Caco-2 (cell line): ENCODE measurements at regions not wholly inside any gene's neighbourhood (a gene's known extent, or its start where the extent isn't known, plus 50 kb on each side); places are given as distances from the start of the nearest gene placed in this dataset.
A peak's percentile ranks its signal among the peaks of the same experiment; 100 is the strongest.

Experiments used
- BruUV-seq: library from RNA; stranded (reverse); fragments of 400-500 nt; replicated peaks from 2 replicates; lab custom pipeline; 2021; lab: Mats Ljungman, UMichigan
- CTCF ChIA-PET: fragments of 300-600 bp; sonication (Branson Sonifier 250); formaldehyde crosslinking; loops from one replicate; lab custom pipeline; 2022; ENCODE audit warnings: antibody characterized with exemption; lab: Charles Lee
- POLR2A ChIA-PET: fragments of 300-600 bp; sonication (Branson Sonifier 250); formaldehyde crosslinking; loops from one replicate; lab custom pipeline; 2022; ENCODE audit warnings: antibody characterized with exemption; lab: Charles Lee
- DNase-seq, 2 experiments: peaks; one replicate each; pipeline versions ENCODE4 v3.0.0 to v3.0.0-alpha.2; 2020 to 2022
- H3K27me3 ChIP-seq: replicated peaks from 2 replicates; pipeline ENCODE4 v1.6.0; 2011; ENCODE audit warnings: low read length; ENCODE audit not compliant: control insufficient read depth, insufficient read depth
- H3K36me3 ChIP-seq: 2 replicates; pipeline ENCODE4 v1.5.1; 2011; ENCODE audit warnings: low read length; ENCODE audit not compliant: control insufficient read depth, insufficient read depth
- H3K4me1 ChIP-seq: fragments of 250-450 bp; sonication (Bioruptor Pico); 2 replicates; pipeline ENCODE4 v1.5.1; 2020; ENCODE audit warnings: mild to moderate bottlenecking
- H3K4me3 ChIP-seq: 2 replicates; pipeline ENCODE4 v1.5.1; 2011; ENCODE audit warnings: low read depth, mild to moderate bottlenecking, control low read depth, low read length
- H3K9me3 ChIP-seq: fragments of 250-450 bp; sonication (Bioruptor Pico); 2 replicates; pipeline ENCODE4 v1.5.1; 2020; ENCODE audit warnings: mild to moderate bottlenecking, moderate library complexity
- H3K27ac Mint-ChIP-seq: one replicate; pipeline ENCODE4 v1.8.0; 2022; ENCODE audit warnings: mixed read lengths; ENCODE audit not compliant: unreplicated experiment
- H3K27me3 Mint-ChIP-seq: one replicate; pipeline ENCODE4 v1.8.0; 2022; ENCODE audit warnings: mixed read lengths; ENCODE audit not compliant: insufficient read depth, unreplicated experiment
- H3K36me3 Mint-ChIP-seq: one replicate; pipeline ENCODE4 v1.8.0; 2022; ENCODE audit warnings: mild to moderate bottlenecking, mixed read lengths; ENCODE audit not compliant: insufficient read depth, unreplicated experiment
- H3K4me1 Mint-ChIP-seq: one replicate; pipeline ENCODE4 v1.8.0; 2022; ENCODE audit warnings: low read depth, mixed read lengths; ENCODE audit not compliant: unreplicated experiment
- H3K4me3 Mint-ChIP-seq: one replicate; pipeline ENCODE4 v1.8.0; 2022; ENCODE audit warnings: mild to moderate bottlenecking, moderate library complexity, mixed read lengths; ENCODE audit not compliant: unreplicated experiment
- H3K9me3 Mint-ChIP-seq: one replicate; pipeline ENCODE4 v1.8.0; 2022; ENCODE audit warnings: mixed read lengths; ENCODE audit not compliant: unreplicated experiment
- intact Hi-C: fragments of 100-400 bp; cut with micrococcal nuclease; formaldehyde crosslinking; loops from one replicate; pipeline ENCODE4 v1.10.0; 2022; ENCODE audit not compliant: unreplicated experiment
- TF ChIP-seq, protein P1 (sequence below), 2 experiments: fragments of 200-600 bp in 1 of 2; IDR thresholded peaks; 1 replicate in 1 of 2; 2 replicates in 1 of 2; pipeline versions ENCODE4 v1.5.1 to v1.8.0; 2011 to 2022; ENCODE audit warnings: antibody characterized with exemption in 1 of 2, control low read depth in 1 of 2, inconsistent platforms in 1 of 2, low read depth in 1 of 2, low read length in 1 of 2, mild to moderate bottlenecking in 1 of 2, moderate library complexity in 1 of 2; ENCODE audit not compliant: insufficient read depth in 1 of 2, severe bottlenecking in 1 of 2, unreplicated experiment in 1 of 2

DNA sequence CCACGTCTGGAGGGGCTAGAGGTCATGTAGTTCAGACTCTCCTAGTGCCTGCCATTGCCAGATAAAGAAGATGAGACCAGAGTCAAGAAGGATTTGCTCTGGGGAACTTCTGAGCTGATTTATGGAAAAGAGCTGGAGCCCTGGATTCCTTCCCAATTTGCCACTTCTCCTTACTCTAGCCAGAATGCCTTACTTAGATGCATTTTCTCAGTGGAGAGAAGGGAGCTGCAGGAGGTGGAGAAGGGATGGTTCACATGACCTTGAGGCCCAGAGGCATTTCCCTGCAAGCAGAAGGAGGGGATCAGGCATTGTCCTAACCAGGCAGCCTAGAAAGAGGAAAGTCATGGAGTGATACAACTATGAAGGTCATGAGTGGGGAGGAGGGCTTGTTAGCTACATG is 122.2 kb downstream of the UNC5CL start:
- peaks cover 8% of the 10 kb centered on the region for H3K4me1 Mint-ChIP-seq
- POLR2A ChIA-PET, result no interaction called here
- no peaks in the 10 kb centered on the region for H3K36me3 ChIP-seq
- no peaks in the 10 kb centered on the region for H3K9me3 Mint-ChIP-seq
- CTCF ChIA-PET, result interaction anchor here (1.0 kb wide), 1 partner anchor 594 kb away, joined by 6 read pairs; no protein-coding TSS in a partner anchor
- no peak overlapping the region for H3K27ac Mint-ChIP-seq
- no peak for DNase-seq
- H3K4me3 ChIP-seq, result no peak overlapping the region
- H3K36me3 Mint-ChIP-seq, result no peaks in the 10 kb centered on the region
- no peaks in the 10 kb centered on the region for H3K27me3 ChIP-seq
- no peaks in the 10 kb centered on the region for H3K9me3 ChIP-seq
- H3K4me3 Mint-ChIP-seq, result no peak overlapping the region
- intact Hi-C loops, result no loop called here
- TF ChIP-seq, protein P1, sequence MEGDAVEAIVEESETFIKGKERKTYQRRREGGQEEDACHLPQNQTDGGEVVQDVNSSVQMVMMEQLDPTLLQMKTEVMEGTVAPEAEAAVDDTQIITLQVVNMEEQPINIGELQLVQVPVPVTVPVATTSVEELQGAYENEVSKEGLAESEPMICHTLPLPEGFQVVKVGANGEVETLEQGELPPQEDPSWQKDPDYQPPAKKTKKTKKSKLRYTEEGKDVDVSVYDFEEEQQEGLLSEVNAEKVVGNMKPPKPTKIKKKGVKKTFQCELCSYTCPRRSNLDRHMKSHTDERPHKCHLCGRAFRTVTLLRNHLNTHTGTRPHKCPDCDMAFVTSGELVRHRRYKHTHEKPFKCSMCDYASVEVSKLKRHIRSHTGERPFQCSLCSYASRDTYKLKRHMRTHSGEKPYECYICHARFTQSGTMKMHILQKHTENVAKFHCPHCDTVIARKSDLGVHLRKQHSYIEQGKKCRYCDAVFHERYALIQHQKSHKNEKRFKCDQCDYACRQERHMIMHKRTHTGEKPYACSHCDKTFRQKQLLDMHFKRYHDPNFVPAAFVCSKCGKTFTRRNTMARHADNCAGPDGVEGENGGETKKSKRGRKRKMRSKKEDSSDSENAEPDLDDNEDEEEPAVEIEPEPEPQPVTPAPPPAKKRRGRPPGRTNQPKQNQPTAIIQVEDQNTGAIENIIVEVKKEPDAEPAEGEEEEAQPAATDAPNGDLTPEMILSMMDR (IDR thresholded peaks at IDR 0.05; ENCODE audit: insufficient read depth in 1 of 2, low read depth in 1 of 2, low read length in 1 of 2, severe bottlenecking in 1 of 2, unreplicated experiment in 1 of 2), result no peak
- no peaks in the 10 kb centered on the region for H3K27me3 Mint-ChIP-seq
- no TSS peak for BruUV-seq
- H3K4me1 ChIP-seq, result peaks cover 10% of the 10 kb centered on the region

DNA sequence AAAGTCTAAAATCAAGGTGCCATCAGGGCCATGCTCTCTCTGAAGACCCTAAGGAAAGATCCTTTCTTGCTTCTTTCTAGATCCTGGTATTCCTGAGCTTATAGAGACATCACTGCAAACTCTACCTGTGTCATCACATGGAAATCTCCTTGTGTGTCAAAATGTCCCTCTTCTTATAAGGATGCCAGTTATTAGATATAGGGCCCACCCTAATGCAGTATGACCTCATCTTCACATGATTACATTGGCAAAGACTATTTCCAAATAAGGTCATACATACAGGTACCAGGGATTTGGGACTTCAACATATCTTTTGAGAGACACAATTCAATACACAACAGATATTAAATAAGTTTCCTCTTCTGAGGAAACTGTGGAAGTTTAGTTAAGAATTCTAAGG is 123.9 kb downstream of the UNC5CL start:
- BruUV-seq, result no TSS peak
- no peaks in the 10 kb centered on the region for H3K4me1 Mint-ChIP-seq

DNA sequence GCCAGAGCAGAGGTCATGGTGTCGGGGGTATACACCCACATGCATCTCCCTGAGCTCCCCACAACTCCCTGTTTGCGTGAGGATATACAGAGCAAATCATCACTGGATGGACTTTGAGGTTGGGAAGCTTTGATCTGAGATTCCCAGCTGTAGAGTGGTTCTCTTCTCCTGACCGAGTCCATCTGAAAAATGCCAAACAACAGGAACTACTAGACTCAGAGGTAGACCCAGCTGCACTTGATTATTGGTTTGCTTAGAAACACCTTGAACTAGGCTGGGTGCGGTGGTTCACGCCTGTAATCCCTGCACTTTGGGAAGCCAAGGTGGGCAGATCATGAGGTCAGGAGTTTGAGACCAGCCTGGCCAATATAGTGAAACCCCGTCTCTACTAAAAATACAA is 125.0 kb downstream of the UNC5CL start:
- no peaks in the 10 kb centered on the region for H3K27me3 ChIP-seq
- no peaks in the 10 kb centered on the region for H3K27me3 Mint-ChIP-seq
- no peak overlapping the region for H3K4me3 ChIP-seq
- DNase-seq, result peak in 1 of 2 experiments; percentile 12
- TF ChIP-seq, protein P1 (IDR thresholded peaks at IDR 0.05; ENCODE audit: insufficient read depth in 1 of 2, low read depth in 1 of 2, low read length in 1 of 2, severe bottlenecking in 1 of 2, unreplicated experiment in 1 of 2), result no peak
- POLR2A ChIA-PET, result no interaction called here
- no peaks in the 10 kb centered on the region for H3K36me3 ChIP-seq
- CTCF ChIA-PET, result no interaction called here
- no peak overlapping the region for H3K4me3 Mint-ChIP-seq
- no peaks in the 10 kb centered on the region for H3K9me3 Mint-ChIP-seq
- no peaks in the 10 kb centered on the region for H3K4me1 ChIP-seq
- no peaks in the 10 kb centered on the region for H3K36me3 Mint-ChIP-seq
- BruUV-seq, result no TSS peak
- intact Hi-C loops, result no loop called here
- H3K9me3 ChIP-seq, result no peaks in the 10 kb centered on the region
- H3K27ac Mint-ChIP-seq, result no peak overlapping the region
- H3K4me1 Mint-ChIP-seq, result no peaks in the 10 kb centered on the region

More for the DNA sequence above, 123.9 kb downstream of the UNC5CL start:
- TF ChIP-seq, protein P1 (IDR thresholded peaks at IDR 0.05; ENCODE audit: insufficient read depth in 1 of 2, low read depth in 1 of 2, low read length in 1 of 2, severe bottlenecking in 1 of 2, unreplicated experiment in 1 of 2), result no peak
- no peak overlapping the region for H3K4me3 Mint-ChIP-seq
- intact Hi-C loops, result no loop called here
- H3K36me3 Mint-ChIP-seq, result no peaks in the 10 kb centered on the region
- no peaks in the 10 kb centered on the region for H3K9me3 Mint-ChIP-seq
- no peaks in the 10 kb centered on the region for H3K27me3 Mint-ChIP-seq
- CTCF ChIA-PET, result no interaction called here
- Histone ChIP-seq H3K27me3 (no peaks in the 10 kb centered on the region), H3K36me3 (no peaks in the 10 kb centered on the region), H3K4me3 (no peak overlapping the region), H3K4me1 (no peaks in the 10 kb centered on the region), H3K9me3 (no peaks in the 10 kb centered on the region)
- H3K27ac Mint-ChIP-seq, result no peak overlapping the region
- DNase-seq, result no peak
- POLR2A ChIA-PET, result no interaction called here
